ENCODE measurements at regions not wholly inside any gene's neighbourhood (a gene's known extent, or its start where the extent isn't known, plus 50 kb on each side); places are given as distances from the start of the nearest gene placed in this dataset.

DNA sequence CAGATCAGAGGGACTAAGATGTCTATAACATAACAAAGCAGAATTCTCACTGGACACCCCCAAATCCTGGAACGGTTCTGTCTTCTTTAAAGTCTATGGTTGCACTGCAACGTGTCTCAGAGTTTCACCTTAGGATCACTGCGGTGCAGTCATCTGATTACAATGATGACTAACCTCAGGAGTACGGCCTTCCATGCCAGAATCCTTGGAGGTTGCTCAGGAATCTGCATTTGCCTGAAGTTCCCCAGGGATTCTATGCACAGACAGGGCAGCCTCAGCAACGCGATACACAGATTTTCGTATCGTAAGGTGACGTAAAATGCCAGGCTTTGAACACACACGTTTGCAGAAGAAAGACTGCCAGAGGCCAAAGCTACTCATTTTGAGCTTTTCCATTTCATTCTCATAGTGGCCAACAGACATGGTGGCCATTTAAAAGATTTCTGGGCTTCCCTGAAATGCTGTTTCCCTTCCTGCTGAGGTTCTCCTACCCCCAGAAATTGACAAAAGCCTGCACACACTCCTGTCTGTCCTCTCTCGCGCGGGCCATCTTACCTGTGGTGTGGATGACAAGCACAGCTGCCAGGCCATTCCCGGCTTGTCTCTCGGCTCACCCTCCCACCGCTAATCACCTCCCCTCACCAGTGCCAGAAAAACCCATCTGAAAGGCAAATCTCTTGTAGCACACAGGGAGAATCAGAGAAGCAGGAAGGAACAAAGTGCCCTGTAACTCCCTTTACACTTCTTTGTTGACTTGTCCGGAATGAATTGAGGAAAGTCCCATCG, 148.8 kb downstream of the ACKR3 start:
- TF ChIP-seq YY1 (IDR thresholded peaks at IDR 0.05; ENCODE audit: insufficient read depth, insufficient read length) (no peak), SUZ12 (IDR thresholded peaks at IDR 0.05; ENCODE audit: extremely low read depth, insufficient read depth, insufficient read length) (no peak)

All from NT2/D1 (cell line).